Keratinocyte (primary cell): ENCODE measurements at regions not wholly inside any gene's neighbourhood (a gene's known extent, or its start where the extent isn't known, plus 50 kb on each side); places are given as distances from the start of the nearest gene placed in this dataset.

Source experiments
- DNase-seq: peaks from one replicate; pipeline ENCODE4 v3.0.0-alpha.2; 2011; ENCODE audit warnings: low read depth, missing footprints, low spot score
- FAIRE-seq: peaks from 2 replicates; lab custom pipeline; 2011; peaks lifted over from hg19 to GRCh38; lab: Jason Lieb, UNC
- H2AFZ ChIP-seq: 2 replicates; pipeline ENCODE4 v1.6.0; 2012; ENCODE audit warnings: low read length, control low read depth, inconsistent platforms; ENCODE audit not compliant: control insufficient read depth
- H3K27ac ChIP-seq: 2 replicates; pipeline ENCODE4 v1.5.1; 2011; ENCODE audit warnings: low read length; ENCODE audit not compliant: control insufficient read depth, insufficient read depth
- H3K27me3 ChIP-seq: 3 replicates; pipeline ENCODE4 v1.6.0; 2011; ENCODE audit warnings: low read length; ENCODE audit not compliant: control insufficient read depth, insufficient read depth; ENCODE audit errors: extremely low read depth
- H3K36me3 ChIP-seq, 2 experiments: 2 replicates in 1 of 2; 3 replicates in 1 of 2; pipeline ENCODE4 v1.5.1; 2011; ENCODE audit warnings: low read length in 2 of 2, mild to moderate bottlenecking in 1 of 2; ENCODE audit not compliant: control insufficient read depth in 2 of 2, insufficient read depth in 2 of 2; ENCODE audit errors: extremely low read depth in 1 of 2
- H3K4me1 ChIP-seq: 3 replicates; pipeline ENCODE4 v1.5.1; 2011; ENCODE audit warnings: low read length; ENCODE audit not compliant: control insufficient read depth, insufficient read depth; ENCODE audit errors: extremely low read depth
- H3K4me2 ChIP-seq: 3 replicates; pipeline ENCODE4 v1.6.0; 2011; ENCODE audit warnings: low read depth, low read length; ENCODE audit not compliant: control insufficient read depth, insufficient read depth; ENCODE audit errors: extremely low read depth
- H3K4me3 ChIP-seq, 3 experiments: fragments of 200-600 bp in 1 of 3; sonication (generic) in 1 of 3; 2 replicates in 2 of 3; 3 replicates in 1 of 3; pipeline ENCODE4 v1.5.1; 2011 to 2016; ENCODE audit warnings: low read length in 3 of 3, mild to moderate bottlenecking in 3 of 3, control low read depth in 2 of 3, inconsistent platforms in 1 of 3, low read depth in 1 of 3, mixed read lengths in 1 of 3, mixed run types in 1 of 3, moderate library complexity in 1 of 3; ENCODE audit not compliant: control insufficient read depth in 2 of 3, insufficient read depth in 2 of 3; ENCODE audit errors: extremely low read depth in 1 of 3
- H3K79me2 ChIP-seq: 2 replicates; pipeline ENCODE4 v1.6.0; 2012; ENCODE audit warnings: low read length; ENCODE audit not compliant: control insufficient read depth, insufficient read depth
- H3K9ac ChIP-seq: 3 replicates; pipeline ENCODE4 v1.6.0; 2011; ENCODE audit warnings: low read length; ENCODE audit not compliant: control insufficient read depth, insufficient read depth; ENCODE audit errors: extremely low read depth
- H3K9me1 ChIP-seq: 3 replicates; pipeline ENCODE4 v1.6.0; 2011; ENCODE audit warnings: low read length; ENCODE audit not compliant: control insufficient read depth, insufficient read depth; ENCODE audit errors: extremely low read depth
- H3K9me3 ChIP-seq: 2 replicates; pipeline ENCODE4 v1.5.1; 2012; ENCODE audit warnings: low read depth, low read length; ENCODE audit not compliant: control insufficient read depth
- H4K20me1 ChIP-seq: 3 replicates; pipeline ENCODE4 v1.6.0; 2011; ENCODE audit warnings: low read length; ENCODE audit not compliant: control insufficient read depth, insufficient read depth; ENCODE audit errors: extremely low read depth
- CTCF ChIP-seq, 3 experiments: IDR thresholded peaks in 1 of 3; conservative IDR thresholded peaks in 1 of 3; optimal IDR thresholded peaks in 1 of 3; 2 replicates in 2 of 3; 3 replicates in 1 of 3; pipeline versions ENCODE3 to v1.5.1; 2011; ENCODE audit warnings: low read length in 3 of 3, mild to moderate bottlenecking in 3 of 3, moderate library complexity in 2 of 3, control low read depth in 1 of 3, inconsistent platforms in 1 of 3; ENCODE audit not compliant: insufficient read depth in 2 of 3; ENCODE audit errors: extremely low read depth in 1 of 3
- EZH2 ChIP-seq: IDR thresholded peaks from one replicate; pipeline ENCODE4 v1.6.1; 2012; ENCODE audit warnings: inconsistent platforms, mild to moderate bottlenecking, low read length, moderate library complexity
- dilution Hi-C: fragments of 300-500 bp; cut with MboI; formaldehyde crosslinking; loops from one replicate; pipeline ENCODE4 v1.7.0; 2020; ENCODE audit warnings: low sequenced_read_pairs; ENCODE audit not compliant: extremely low pct_ligation_motif_present

DNA sequence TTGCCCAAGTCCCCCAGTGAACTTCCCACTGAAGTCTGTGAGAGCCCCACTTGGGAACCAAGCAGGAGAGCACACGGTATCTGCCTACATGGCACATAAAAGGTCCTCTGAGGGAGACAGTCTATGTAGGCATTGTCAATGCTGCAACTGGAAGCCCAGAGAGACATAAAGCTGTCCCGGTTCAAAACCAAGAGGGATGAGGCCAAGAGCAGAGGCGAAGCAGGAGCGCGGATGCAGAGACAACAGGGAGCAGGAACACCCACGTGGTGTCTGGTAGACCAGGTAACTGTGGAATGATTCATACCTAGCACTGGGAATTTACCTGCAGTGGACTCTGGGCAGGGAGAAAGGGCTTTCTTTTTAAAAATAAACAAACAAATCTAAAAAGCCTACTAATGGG is 233.1 kb upstream of the SOX11 start:
- Histone ChIP-seq H3K4me3 (no peak overlapping the region), H3K27ac (no peak overlapping the region), H3K9ac (no peak overlapping the region), H2AFZ (no peak overlapping the region), H3K4me1 (no peaks in the 10 kb centered on the region), H4K20me1 (no peaks in the 10 kb centered on the region), H3K36me3 (no peaks in the 10 kb centered on the region), H3K4me2 (no peak overlapping the region), H3K27me3 (no peaks in the 10 kb centered on the region), H3K9me1 (no peaks in the 10 kb centered on the region), H3K79me2 (no peaks in the 10 kb centered on the region), H3K9me3 (peaks cover 4% of the 10 kb centered on the region)
- dilution Hi-C loops = no loop called here
- TF ChIP-seq CTCF (optimal IDR thresholded peaks at IDR 0.05 in 1 of 3, IDR thresholded peaks at IDR 0.05 in 1 of 3, conservative IDR thresholded peaks at IDR 0.05 in 1 of 3; ENCODE audit: extremely low read depth in 1 of 3, insufficient read depth in 2 of 3, low read length in 3 of 3) = no peak
- TF ChIP-seq EZH2 = no peak
- DNase-seq = no peak
- FAIRE-seq = no peak

GRCh38 chr2:5464657-5465056 is 227.5 kb upstream of the SOX11 start:
- dilution Hi-C loops = no loop called here
- DNase-seq = no peak
- Histone ChIP-seq H3K79me2 (no peaks in the 10 kb centered on the region), H3K4me3 (no peak overlapping the region), H3K36me3 (no peaks in the 10 kb centered on the region), H3K4me1 (no peaks in the 10 kb centered on the region), H2AFZ (no peak overlapping the region), H4K20me1 (no peaks in the 10 kb centered on the region), H3K9me1 (no peaks in the 10 kb centered on the region), H3K4me2 (no peak overlapping the region), H3K9ac (no peak overlapping the region), H3K27ac (no peak overlapping the region), H3K9me3 (peaks cover under 1% of the 10 kb centered on the region), H3K27me3 (no peaks in the 10 kb centered on the region)
- FAIRE-seq = no peak
- no peak for TF ChIP-seq CTCF (optimal IDR thresholded peaks at IDR 0.05 in 1 of 3, IDR thresholded peaks at IDR 0.05 in 1 of 3, conservative IDR thresholded peaks at IDR 0.05 in 1 of 3; ENCODE audit: extremely low read depth in 1 of 3, insufficient read depth in 2 of 3, low read length in 3 of 3)
- TF ChIP-seq EZH2 = no peak
